ENCODE measurements at regions not wholly inside any gene's neighbourhood (a gene's known extent, or its start where the extent isn't known, plus 50 kb on each side); places are given as distances from the start of the nearest gene placed in this dataset.

GRCh38 chr15:91795235-91795634, 58.3 kb upstream of the SLCO3A1 start:
- no peak overlapping the region for H3K27ac ChIP-seq
- no peak for DNase-seq
- H3K36me3 ChIP-seq, result no peaks in the 10 kb centered on the region
- TF ChIP-seq POLR2A (IDR thresholded peaks at IDR 0.05), result no peak
- no peak for TF ChIP-seq CTCF (IDR thresholded peaks at IDR 0.05)
- 40 to 57% (median 51%) methylated on average over 1 of the region's 1 CpG for WGBS, 4 donors
- no peak overlapping the region for H3K4me3 ChIP-seq
- H3K27me3 ChIP-seq, result peaks cover 0 to 3% (median 0%) of the 10 kb centered on the region in 9 donors
- ATAC-seq, result no peak
- no peaks in the 10 kb centered on the region for H3K9me3 ChIP-seq
- H3K4me1 ChIP-seq, result peaks cover 0 to 12% (median 0%) of the 10 kb centered on the region in 12 donors
- intact Hi-C loops (cut with DNase I), result no loop called here

- 36 to 56% (median 45%) methylated on average over 9 of the region's 9 CpGs for WGBS, 4 donors
- intact Hi-C loops (cut with DNase I), result no loop called here
- peak in 4 of 5 donors; percentile 45 to 59 (median 56) for DNase-seq
These were observed 51.5 kb upstream of the SLCO3A1 start for GRCh38 chr15:91801836-91802534.

GRCh38 chr15:91803260-91803659, 50.2 kb upstream of the SLCO3A1 start:
- Histone ChIP-seq H3K36me3 (no peaks in the 10 kb centered on the region), H3K27me3 (no peaks in the 10 kb centered on the region), H3K4me1 (peaks cover 0 to 23% (median 2%) of the 10 kb centered on the region in 12 donors), H3K27ac (peak overlapping the region in 5 of 12 donors; percentile 68 to 87 (median 86)), H3K9me3 (no peaks in the 10 kb centered on the region), H3K4me3 (no peak overlapping the region)
- ATAC-seq (no peak), DNase-seq (no peak)
- WGBS, 4 donors, result 73 to 80% (median 78%) methylated on average over 6 of the region's 6 CpGs
- intact Hi-C loops (cut with DNase I), result no loop called here
- TF ChIP-seq CTCF (IDR thresholded peaks at IDR 0.05) (no peak), POLR2A (IDR thresholded peaks at IDR 0.05) (no peak)

More at GRCh38 chr15:91801836-91802534, 51.5 kb upstream of the SLCO3A1 start:
- Histone ChIP-seq H3K27ac (peak overlapping the region; percentile 51 to 93 (median 80)), H3K9me3 (no peaks in the 10 kb centered on the region), H3K36me3 (no peaks in the 10 kb centered on the region), H3K4me3 (no peak overlapping the region), H3K4me1 (peaks cover 0 to 23% (median 2%) of the 10 kb centered on the region in 12 donors), H3K27me3 (no peaks in the 10 kb centered on the region)
- no peak for TF ChIP-seq POLR2A (IDR thresholded peaks at IDR 0.05)
- no peak for TF ChIP-seq CTCF (IDR thresholded peaks at IDR 0.05)
- peak; percentile 99 for ATAC-seq

All from heart left ventricle (tissue), 16 donors.